PC-9 (cell line): ENCODE measurements at regions not wholly inside any gene's neighbourhood (a gene's known extent, or its start where the extent isn't known, plus 50 kb on each side); places are given as distances from the start of the nearest gene placed in this dataset.

ENCODE experiments used
- BruUV-seq: library from RNA; stranded (reverse); fragments of 400-500 nt; replicated peaks from 2 replicates; lab custom pipeline; 2021; lab: Mats Ljungman, UMichigan
- CTCF ChIA-PET: fragments of 300-600 bp; sonication (Branson Sonifier 250); formaldehyde crosslinking; loops from one replicate; lab custom pipeline; 2022; ENCODE audit warnings: antibody characterized with exemption; lab: Charles Lee
- POLR2A ChIA-PET: fragments of 300-600 bp; sonication (Branson Sonifier 250); formaldehyde crosslinking; loops from one replicate; lab custom pipeline; 2022; ENCODE audit warnings: antibody characterized with exemption; ENCODE audit not compliant: unreplicated experiment; lab: Charles Lee
- DNase-seq, 2 experiments: peaks; one replicate each; pipeline versions ENCODE4 v3.0.0 to v3.0.0-alpha.2; 2015 to 2022; ENCODE audit warnings: mixed read lengths in 1 of 2
- H2AFZ ChIP-seq: fragments of 200-600 bp; sonication (generic); 2 replicates; pipeline ENCODE4 v1.8.1; 2017; ENCODE audit warnings: antibody characterized with exemption
- H3F3A ChIP-seq: fragments of 200-600 bp; sonication (generic); 2 replicates; pipeline ENCODE4 v1.8.1; 2017; ENCODE audit warnings: antibody characterized with exemption, mild to moderate bottlenecking, low read depth; ENCODE audit not compliant: insufficient read depth
- H3K27ac ChIP-seq: fragments of 200-600 bp; sonication (generic); 2 replicates; pipeline ENCODE4 v1.6.1; 2016; ENCODE audit warnings: mixed run types
- H3K27me3 ChIP-seq: fragments of 200-600 bp; sonication (generic); 2 replicates; pipeline ENCODE4 v1.6.1; 2016; ENCODE audit warnings: low read depth, mixed run types; ENCODE audit not compliant: insufficient read depth
- H3K36me3 ChIP-seq: fragments of 200-600 bp; sonication (generic); 2 replicates; pipeline ENCODE4 v1.6.1; 2016; ENCODE audit warnings: low read depth, mixed run types
- H3K4me1 ChIP-seq: fragments of 200-600 bp; sonication (generic); replicated peaks from 2 replicates; pipeline ENCODE4 v1.6.1; 2016; ENCODE audit warnings: mixed run types; ENCODE audit not compliant: insufficient read depth
- H3K4me2 ChIP-seq: fragments of 200-600 bp; sonication (generic); 2 replicates; pipeline ENCODE4 v1.6.1; 2017; ENCODE audit warnings: mixed run types
- H3K4me3 ChIP-seq: fragments of 200-600 bp; sonication (generic); 2 replicates; pipeline ENCODE4 v1.6.1; 2016; ENCODE audit warnings: mixed run types
- H3K79me2 ChIP-seq: fragments of 200-600 bp; sonication (generic); 2 replicates; pipeline ENCODE4 v1.6.1; 2017; ENCODE audit warnings: low read depth, mixed run types
- H3K9me2 ChIP-seq: fragments of 200-600 bp; sonication (generic); 2 replicates; pipeline ENCODE4 v1.8.1; 2017; ENCODE audit warnings: mild to moderate bottlenecking; ENCODE audit not compliant: insufficient read depth
- H3K9me3 ChIP-seq: fragments of 200-600 bp; sonication (generic); 2 replicates; pipeline ENCODE4 v1.8.1; 2016; ENCODE audit warnings: low read depth; ENCODE audit not compliant: insufficient read depth
- H4K20me1 ChIP-seq: fragments of 200-600 bp; sonication (generic); 2 replicates; pipeline ENCODE4 v1.8.1; 2017; ENCODE audit not compliant: insufficient read depth
- CTCF ChIP-seq: fragments of 200-600 bp; sonication (generic); conservative IDR thresholded peaks from 2 replicates; pipeline ENCODE4 v1.6.1; 2017; ENCODE audit warnings: mixed run types, antibody characterized with exemption, mild to moderate bottlenecking, moderate library complexity
- EZH2 ChIP-seq: fragments of 200-600 bp; sonication (generic); IDR thresholded peaks from 2 replicates; pipeline ENCODE4 v1.8.0; 2017; ENCODE audit warnings: antibody characterized with exemption, low read depth
- intact Hi-C: fragments of 100-400 bp; cut with micrococcal nuclease; formaldehyde crosslinking; loops from one replicate; pipeline ENCODE4 v1.10.0; 2022; ENCODE audit not compliant: unreplicated experiment

- no peak overlapping the region for H3K27ac ChIP-seq
Measured at GRCh38 chr18:38009320-38009719, 443.7 kb upstream of the CELF4 start.

GRCh38 chr18:38007676-38008330, 442.2 kb upstream of the CELF4 start:
- no peaks in the 10 kb centered on the region for H3K79me2 ChIP-seq
- no peak for TF ChIP-seq CTCF
- no peak for DNase-seq
- H3K4me3 ChIP-seq = no peak overlapping the region
- H3K27ac ChIP-seq = no peak overlapping the region
- H3K9me2 ChIP-seq = no peaks in the 10 kb centered on the region
- H3K4me1 ChIP-seq = no peaks in the 10 kb centered on the region
- H2AFZ ChIP-seq = no peak overlapping the region
- no peaks in the 10 kb centered on the region for H3F3A ChIP-seq
- H3K27me3 ChIP-seq = no peaks in the 10 kb centered on the region
- no peaks in the 10 kb centered on the region for H3K36me3 ChIP-seq
- no peaks in the 10 kb centered on the region for H4K20me1 ChIP-seq
- BruUV-seq = no TSS peak
- intact Hi-C loops = no loop called here
- ChIA-PET CTCF (no interaction called here), POLR2A (no interaction called here)
- H3K9me3 ChIP-seq = no peaks in the 10 kb centered on the region
- H3K4me2 ChIP-seq = no peak overlapping the region

More at GRCh38 chr18:38009320-38009719, 443.7 kb upstream of the CELF4 start:
- Histone ChIP-seq H3F3A (no peaks in the 10 kb centered on the region), H3K79me2 (no peaks in the 10 kb centered on the region), H2AFZ (no peak overlapping the region), H4K20me1 (no peaks in the 10 kb centered on the region), H3K9me2 (no peaks in the 10 kb centered on the region), H3K4me2 (no peak overlapping the region), H3K4me3 (no peak overlapping the region), H3K4me1 (no peaks in the 10 kb centered on the region), H3K27me3 (no peaks in the 10 kb centered on the region), H3K9me3 (no peaks in the 10 kb centered on the region), H3K36me3 (no peaks in the 10 kb centered on the region)
- ChIA-PET CTCF (no interaction called here), POLR2A (no interaction called here)
- DNase-seq = no peak
- intact Hi-C loops = no loop called here
- BruUV-seq = no TSS peak
- TF ChIP-seq EZH2 (no peak), CTCF (no peak)

GRCh38 chr18:38007026-38007425, 441.4 kb upstream of the CELF4 start:
- no peak overlapping the region for H3K27ac ChIP-seq
- H3K4me1 ChIP-seq = no peaks in the 10 kb centered on the region
- no peak for DNase-seq
- POLR2A ChIA-PET = no interaction called here
- no TSS peak for BruUV-seq
- no peaks in the 10 kb centered on the region for H3K36me3 ChIP-seq
- intact Hi-C loops = no loop called here
- no peaks in the 10 kb centered on the region for H3F3A ChIP-seq
- H3K79me2 ChIP-seq = no peaks in the 10 kb centered on the region
- H3K9me2 ChIP-seq = no peaks in the 10 kb centered on the region
- TF ChIP-seq CTCF (no peak), EZH2 (no peak)
- H3K9me3 ChIP-seq = no peaks in the 10 kb centered on the region
- CTCF ChIA-PET = no interaction called here
- no peaks in the 10 kb centered on the region for H3K27me3 ChIP-seq
- H3K4me2 ChIP-seq = no peak overlapping the region
- no peaks in the 10 kb centered on the region for H4K20me1 ChIP-seq
- no peak overlapping the region for H3K4me3 ChIP-seq
- H2AFZ ChIP-seq = no peak overlapping the region
